Endothelial cell of umbilical vein (primary cell): ENCODE measurements at regions not wholly inside any gene's neighbourhood (a gene's known extent, or its start where the extent isn't known, plus 50 kb on each side); places are given as distances from the start of the nearest gene placed in this dataset.

ENCODE experiments used
- EZH2 ChIP-seq: IDR thresholded peaks from 2 replicates; pipeline ENCODE4 v1.6.1; 2012; ENCODE audit warnings: borderline replicate concordance, low read depth, mild to moderate bottlenecking, moderate library complexity, low read length, inconsistent platforms; ENCODE audit not compliant: severe bottlenecking
- MAX ChIP-seq: IDR thresholded peaks from 2 replicates; pipeline ENCODE4 v1.6.1; 2011; ENCODE audit not compliant: insufficient read depth, insufficient read length
- POLR2A ChIP-seq: IDR thresholded peaks from 2 replicates; pipeline ENCODE4 v1.6.1; 2012; ENCODE audit warnings: low read depth, mild to moderate bottlenecking, control low read depth, low read length
- POLR2AphosphoS5 ChIP-seq: IDR thresholded peaks from 2 replicates; pipeline ENCODE4 v1.6.1; 2012; ENCODE audit warnings: low read depth, mild to moderate bottlenecking, control low read depth, low read length, moderate library complexity; ENCODE audit not compliant: insufficient read depth
- TF ChIP-seq, protein P1 (sequence below), 2 donors: IDR thresholded peaks; 1 replicate in 1 of 2; 2 replicates in 1 of 2; pipeline ENCODE4 v1.5.1; 2011; ENCODE audit warnings: low read length in 2 of 2, mild to moderate bottlenecking in 2 of 2, moderate library complexity in 2 of 2, control low read depth in 1 of 2, inconsistent platforms in 1 of 2, low read depth in 1 of 2; ENCODE audit not compliant: insufficient read depth in 1 of 2; ENCODE audit errors: extremely low read depth in 1 of 2

GRCh38 chr10:113264333-113265131, 288.3 kb upstream of the HABP2 start:
- TF ChIP-seq, protein P1, sequence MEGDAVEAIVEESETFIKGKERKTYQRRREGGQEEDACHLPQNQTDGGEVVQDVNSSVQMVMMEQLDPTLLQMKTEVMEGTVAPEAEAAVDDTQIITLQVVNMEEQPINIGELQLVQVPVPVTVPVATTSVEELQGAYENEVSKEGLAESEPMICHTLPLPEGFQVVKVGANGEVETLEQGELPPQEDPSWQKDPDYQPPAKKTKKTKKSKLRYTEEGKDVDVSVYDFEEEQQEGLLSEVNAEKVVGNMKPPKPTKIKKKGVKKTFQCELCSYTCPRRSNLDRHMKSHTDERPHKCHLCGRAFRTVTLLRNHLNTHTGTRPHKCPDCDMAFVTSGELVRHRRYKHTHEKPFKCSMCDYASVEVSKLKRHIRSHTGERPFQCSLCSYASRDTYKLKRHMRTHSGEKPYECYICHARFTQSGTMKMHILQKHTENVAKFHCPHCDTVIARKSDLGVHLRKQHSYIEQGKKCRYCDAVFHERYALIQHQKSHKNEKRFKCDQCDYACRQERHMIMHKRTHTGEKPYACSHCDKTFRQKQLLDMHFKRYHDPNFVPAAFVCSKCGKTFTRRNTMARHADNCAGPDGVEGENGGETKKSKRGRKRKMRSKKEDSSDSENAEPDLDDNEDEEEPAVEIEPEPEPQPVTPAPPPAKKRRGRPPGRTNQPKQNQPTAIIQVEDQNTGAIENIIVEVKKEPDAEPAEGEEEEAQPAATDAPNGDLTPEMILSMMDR (IDR thresholded peaks at IDR 0.05; ENCODE audit: extremely low read depth in 1 of 2, insufficient read depth in 1 of 2, low read depth in 1 of 2, low read length in 2 of 2): no peak
- TF ChIP-seq MAX (no peak), POLR2AphosphoS5 (no peak), EZH2 (no peak), POLR2A (no peak)
